HepG2 (cell line): ENCODE measurements at regions not wholly inside any gene's neighbourhood (a gene's known extent, or its start where the extent isn't known, plus 50 kb on each side); places are given as distances from the start of the nearest gene placed in this dataset.

Experiments used
- AGO1 ChIP-seq: fragments of 200-400 bp; formaldehyde crosslinking; IDR thresholded peaks from 2 replicates; pipeline ENCODE4 v1.6.1; 2017; ENCODE audit warnings: mild to moderate bottlenecking, low read depth, low read length, moderate library complexity; ENCODE audit not compliant: poor library complexity, severe bottlenecking
- GTF3A ChIP-seq: sonication (generic); formaldehyde crosslinking; conservative IDR thresholded peaks from 2 replicates; pipeline ENCODE4 v1.4.0; 2020; ENCODE audit warnings: mild to moderate bottlenecking, missing genetic modification reagents
- HOXA9 ChIP-seq: sonication (generic); formaldehyde crosslinking; IDR thresholded peaks from 2 replicates; pipeline ENCODE4 v1.8.1; 2022; ENCODE audit warnings: missing genetic modification reagents, mild to moderate bottlenecking, moderate library complexity, borderline replicate concordance
- ISL2 ChIP-seq: sonication (generic); formaldehyde crosslinking; IDR thresholded peaks from 2 replicates; pipeline ENCODE4 v1.5.0; 2020; ENCODE audit warnings: missing genetic modification reagents
- MAFF ChIP-seq: IDR thresholded peaks from 2 replicates; pipeline ENCODE4 v1.6.1; 2011; ENCODE audit warnings: low read depth, low read length, improper control_type of control experiment
- SAP130 ChIP-seq: IDR thresholded peaks from 2 replicates; pipeline ENCODE4 v1.6.1; 2016; ENCODE audit warnings: low read depth
- SRF ChIP-seq: IDR thresholded peaks from 2 replicates; pipeline ENCODE4 v1.6.1; 2011; ENCODE audit warnings: mild to moderate bottlenecking, low read depth, low read length, moderate library complexity
- STAT5B ChIP-seq: sonication (generic); formaldehyde crosslinking; IDR thresholded peaks from 2 replicates; pipeline ENCODE4 v1.4.0; 2020; ENCODE audit warnings: missing genetic modification reagents
- ZNF33B ChIP-seq: sonication (generic); formaldehyde crosslinking; IDR thresholded peaks from 2 replicates; pipeline ENCODE4 v1.5.1; 2020; ENCODE audit warnings: mild to moderate bottlenecking, missing genetic modification reagents
- ZNF367 ChIP-seq: sonication (generic); formaldehyde crosslinking; IDR thresholded peaks from 2 replicates; pipeline ENCODE4 v1.4.0; 2020; ENCODE audit warnings: missing genetic modification reagents, borderline replicate concordance
- TF ChIP-seq, protein P1 (sequence below): sonication (generic); formaldehyde crosslinking; IDR thresholded peaks from 2 replicates; pipeline ENCODE4 v1.4.0; 2020; ENCODE audit warnings: mild to moderate bottlenecking, missing genetic modification reagents
- TF ChIP-seq, protein P2 (sequence below): IDR thresholded peaks from 2 replicates; pipeline ENCODE4 v1.6.1; 2016; ENCODE audit warnings: missing compliant biosample characterization, missing genetic modification reagents, borderline replicate concordance
- TF ChIP-seq, protein P3 (sequence below): sonication (generic); formaldehyde crosslinking; IDR thresholded peaks from 2 replicates; pipeline ENCODE4 v1.8.0; 2022; ENCODE audit warnings: missing genetic modification reagents, mild to moderate bottlenecking, moderate library complexity, borderline replicate concordance

DNA sequence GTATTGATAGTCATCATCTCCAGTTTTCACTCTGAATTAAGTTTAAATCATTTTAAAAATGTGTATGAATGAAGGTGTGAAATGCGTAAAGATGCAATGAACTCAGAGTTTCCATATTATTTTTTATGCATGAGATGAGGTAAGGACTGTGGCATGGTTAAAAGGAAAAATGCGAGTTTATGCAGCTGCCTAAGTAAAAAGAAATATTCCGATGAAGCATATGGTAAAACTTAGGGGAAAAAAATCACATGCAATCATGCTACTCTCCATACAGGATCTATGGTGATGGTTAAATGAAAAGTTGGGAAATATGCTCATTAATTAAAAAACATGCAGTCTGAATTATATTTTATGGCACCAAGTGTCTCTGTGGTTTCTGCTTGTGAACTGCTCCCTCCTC is 77.5 kb upstream of the SP8 start (continued):
- TF ChIP-seq, protein P1, sequence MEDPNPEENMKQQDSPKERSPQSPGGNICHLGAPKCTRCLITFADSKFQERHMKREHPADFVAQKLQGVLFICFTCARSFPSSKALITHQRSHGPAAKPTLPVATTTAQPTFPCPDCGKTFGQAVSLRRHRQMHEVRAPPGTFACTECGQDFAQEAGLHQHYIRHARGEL (CRISPR knock-in tag), result no peak
- TF ChIP-seq STAT5B (CRISPR knock-in tag) (no peak), AGO1 (no peak), SRF (no peak), HOXA9 (CRISPR knock-in tag) (no peak), MAFF (no peak), ISL2 (CRISPR knock-in tag) (no peak), ZNF33B (CRISPR knock-in tag) (no peak), SAP130 (CRISPR knock-in tag) (no peak), GTF3A (CRISPR knock-in tag) (no peak), ZNF367 (CRISPR knock-in tag) (no peak)
- TF ChIP-seq, protein P2, sequence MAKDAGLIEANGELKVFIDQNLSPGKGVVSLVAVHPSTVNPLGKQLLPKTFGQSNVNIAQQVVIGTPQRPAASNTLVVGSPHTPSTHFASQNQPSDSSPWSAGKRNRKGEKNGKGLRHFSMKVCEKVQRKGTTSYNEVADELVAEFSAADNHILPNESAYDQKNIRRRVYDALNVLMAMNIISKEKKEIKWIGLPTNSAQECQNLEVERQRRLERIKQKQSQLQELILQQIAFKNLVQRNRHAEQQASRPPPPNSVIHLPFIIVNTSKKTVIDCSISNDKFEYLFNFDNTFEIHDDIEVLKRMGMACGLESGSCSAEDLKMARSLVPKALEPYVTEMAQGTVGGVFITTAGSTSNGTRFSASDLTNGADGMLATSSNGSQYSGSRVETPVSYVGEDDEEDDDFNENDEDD, result no peak
- TF ChIP-seq, protein P3, sequence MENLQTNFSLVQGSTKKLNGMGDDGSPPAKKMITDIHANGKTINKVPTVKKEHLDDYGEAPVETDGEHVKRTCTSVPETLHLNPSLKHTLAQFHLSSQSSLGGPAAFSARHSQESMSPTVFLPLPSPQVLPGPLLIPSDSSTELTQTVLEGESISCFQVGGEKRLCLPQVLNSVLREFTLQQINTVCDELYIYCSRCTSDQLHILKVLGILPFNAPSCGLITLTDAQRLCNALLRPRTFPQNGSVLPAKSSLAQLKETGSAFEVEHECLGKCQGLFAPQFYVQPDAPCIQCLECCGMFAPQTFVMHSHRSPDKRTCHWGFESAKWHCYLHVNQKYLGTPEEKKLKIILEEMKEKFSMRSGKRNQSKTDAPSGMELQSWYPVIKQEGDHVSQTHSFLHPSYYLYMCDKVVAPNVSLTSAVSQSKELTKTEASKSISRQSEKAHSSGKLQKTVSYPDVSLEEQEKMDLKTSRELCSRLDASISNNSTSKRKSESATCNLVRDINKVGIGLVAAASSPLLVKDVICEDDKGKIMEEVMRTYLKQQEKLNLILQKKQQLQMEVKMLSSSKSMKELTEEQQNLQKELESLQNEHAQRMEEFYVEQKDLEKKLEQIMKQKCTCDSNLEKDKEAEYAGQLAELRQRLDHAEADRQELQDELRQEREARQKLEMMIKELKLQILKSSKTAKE (CRISPR knock-in tag), result no peak
- TF ChIP-seq, all 625 proteins: peak for 0
